Pancreas (tissue), 10 donors: ENCODE measurements at regions not wholly inside any gene's neighbourhood (a gene's known extent, or its start where the extent isn't known, plus 50 kb on each side); places are given as distances from the start of the nearest gene placed in this dataset.

Experiments
- ATAC-seq, 4 donors: fragments of 200-7000 bp; cut with Tn5 transposase; one replicate each; pipeline versions ENCODE4 v1.8.0 to v1.9.1; 2020; ENCODE audit warnings: mild to moderate bottlenecking in 4 of 4, moderate library complexity in 4 of 4
- DNase-seq, 6 donors: peaks; one replicate each; pipeline ENCODE4 v3.0.0-alpha.2; 2020
- FAIRE-seq: peaks from 2 replicates; lab custom pipeline; 2012; peaks lifted over from hg19 to GRCh38; lab: Jason Lieb, UNC
- H3K27ac ChIP-seq, 4 donors: fragments of 200-600 bp; sonication (generic); 1 replicate in 3 of 4; 2 replicates in 1 of 4; pipeline versions ENCODE4 v1.5.0 to v1.8.0; 2020
- H3K27me3 ChIP-seq, 4 donors: fragments of 200-600 bp; one replicate each; pipeline ENCODE4 v1.8.0; 2021
- H3K36me3 ChIP-seq, 3 donors: fragments of 200-600 bp; sonication (generic) in 1 of 3; one replicate each; pipeline versions ENCODE4 v1.5.0 to v1.8.0; 2020 to 2021
- H3K4me1 ChIP-seq, 3 donors: fragments of 200-600 bp; one replicate each; pipeline ENCODE4 v1.8.0; 2021
- H3K4me3 ChIP-seq, 4 donors: fragments of 200-600 bp; sonication (generic) in 2 of 4; one replicate each; pipeline versions ENCODE4 v1.5.0 to v1.8.0; 2020 to 2021
- H3K9me3 ChIP-seq, 4 donors: fragments of 200-600 bp; one replicate each; pipeline ENCODE4 v1.8.0; 2021
- CTCF ChIP-seq, 4 donors: fragments of 200-600 bp; sonication (generic) in 3 of 4; IDR thresholded peaks; one replicate each; pipeline versions ENCODE4 v1.5.0 to v1.8.0; 2021; ENCODE audit warnings: antibody characterized with exemption in 4 of 4
- WGBS, 2 donors: extraction: QIAGEN DNeasy Blood & Tissue Kit; methylation state at CpG; one replicate each; pipeline ENCODE4 v1.1.7; 2013; 5-methylcytosine and 5-hydroxymethylcytosine counted together
- intact Hi-C, 3 donors: fragments of 100-400 bp; cut with DNase I; formaldehyde crosslinking; loops; one replicate each; pipeline versions ENCODE4 v1.11.1 to v1.14.2; 2022
- donor health status: healthy with polysubstance abuse.
- donor health status: DM: no; HTN: no; CAD: no; lungs with moderate emphysema.
- donor health status: DM: no; HTN: no; CAD: no.
- donor health status: control.
- donor health status: control.
- donor health status: Bipolar disorder and iron deficiency.
- donor health status: DM: yes; HTN: yes; CAD: no.
- donor health status: DM: no; HTN: no; CAD: no.
- donor health status: DM: no; HTN: no; CAD: no.
- donor health status: DM: yes; HTN: yes; CAD: no.

DNA sequence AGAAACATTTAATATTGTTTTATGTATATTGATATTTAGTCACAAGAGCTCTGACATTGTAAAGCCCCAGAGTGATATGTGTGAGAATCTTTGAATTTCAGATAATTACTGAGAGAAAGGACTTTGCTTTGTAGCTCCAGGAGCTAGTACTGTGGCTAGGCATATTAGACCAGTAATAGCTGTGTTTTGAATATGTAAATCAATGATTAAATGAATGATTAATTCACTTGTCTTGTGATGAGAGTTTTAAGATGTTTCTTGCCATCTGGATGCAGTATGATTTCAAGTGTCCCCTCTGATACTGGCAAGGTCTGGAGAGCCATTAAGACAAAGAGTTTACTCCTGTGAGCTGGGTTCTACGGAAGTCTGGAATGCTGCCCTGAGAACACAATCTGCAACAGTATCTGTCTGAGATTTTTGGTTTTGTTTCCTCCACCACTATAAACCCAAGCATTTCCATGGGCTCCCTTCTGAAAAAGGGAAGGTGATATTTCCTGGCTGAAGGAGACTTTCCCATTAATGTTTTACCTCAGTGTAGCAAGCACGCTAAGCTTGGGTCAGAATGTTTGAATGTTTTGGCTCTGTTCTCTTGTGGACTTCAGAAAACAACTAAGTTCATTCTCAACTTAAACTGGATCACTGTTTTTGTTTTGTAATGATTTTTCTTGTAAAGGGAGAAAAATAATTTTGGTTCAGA, 61.3 kb upstream of the BICC1 start:
- no peaks in the 10 kb centered on the region for H3K27me3 ChIP-seq
- 31 to 39% methylated on average over 2 of the region's 2 CpGs for WGBS, 2 donors
- no peaks in the 10 kb centered on the region for H3K36me3 ChIP-seq
- DNase-seq (no peak), FAIRE-seq (no peak), ATAC-seq (peak; percentile 30 to 68 (median 49))
- no peak overlapping the region for H3K4me3 ChIP-seq
- H3K27ac ChIP-seq = peak overlapping the region in 3 of 4 donors; percentile 19 to 47 (median 45)
- peaks cover 5 to 12% (median 6%) of the 10 kb centered on the region in 3 donors for H3K4me1 ChIP-seq
- no peak for TF ChIP-seq CTCF (IDR thresholded peaks at IDR 0.05)
- intact Hi-C loops = no loop called here
- no peaks in the 10 kb centered on the region for H3K9me3 ChIP-seq

DNA sequence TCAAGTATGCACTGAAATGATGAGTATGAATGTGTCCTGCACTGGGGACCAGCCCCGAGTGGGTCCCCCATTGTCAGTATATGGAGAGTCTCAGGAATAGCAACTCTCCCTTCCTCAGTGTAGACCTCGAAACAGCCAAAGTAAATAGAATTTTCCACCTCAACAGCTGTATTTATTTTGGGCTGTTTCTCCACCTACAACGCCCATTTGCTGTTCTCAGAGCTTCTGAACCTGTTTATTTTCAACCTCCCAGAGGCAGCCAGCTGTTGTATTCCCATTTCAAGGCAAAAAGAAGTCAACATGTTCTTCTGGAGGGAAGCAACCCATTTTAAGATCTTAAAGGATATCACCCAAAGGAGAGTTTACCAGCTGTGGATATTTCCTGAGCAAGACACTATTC, 59.6 kb upstream of the BICC1 start:
- no peak for TF ChIP-seq CTCF (IDR thresholded peaks at IDR 0.05)
- Histone ChIP-seq H3K27ac (peak overlapping the region in 1 of 4 donors; percentile 45), H3K4me1 (peaks cover 5 to 12% (median 6%) of the 10 kb centered on the region in 3 donors), H3K27me3 (peaks cover 0 to 6% (median 0%) of the 10 kb centered on the region in 4 donors), H3K4me3 (no peak overlapping the region), H3K36me3 (no peaks in the 10 kb centered on the region), H3K9me3 (no peaks in the 10 kb centered on the region)
- DNase-seq = no peak
- ATAC-seq = peak; percentile 49 to 69 (median 62)
- 30 to 35% methylated on average over 3 of the region's 3 CpGs for WGBS, 2 donors
- intact Hi-C loops = no loop called here
- FAIRE-seq = no peak

DNA sequence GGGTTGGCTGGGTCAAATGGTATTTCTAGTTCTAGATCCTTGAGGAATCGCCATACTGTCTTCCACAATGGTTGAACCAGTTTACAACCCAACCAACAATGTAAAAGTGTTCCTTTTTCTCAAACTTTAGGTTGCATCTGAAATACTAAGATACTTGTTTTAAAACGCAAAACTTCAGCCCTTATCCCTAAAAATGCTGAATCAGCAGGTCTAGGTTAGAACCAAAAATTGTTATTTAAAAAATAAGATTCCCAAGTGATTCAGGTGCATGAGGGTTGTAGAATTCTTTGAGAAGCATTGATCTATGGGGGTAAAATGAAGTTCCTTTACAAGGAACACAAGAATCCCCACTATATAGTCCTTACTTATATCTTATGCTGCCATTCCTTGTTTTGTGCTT, 56.5 kb upstream of the BICC1 start:
- Histone ChIP-seq H3K27me3 (peaks cover 0 to 6% (median 0%) of the 10 kb centered on the region in 4 donors), H3K9me3 (no peaks in the 10 kb centered on the region), H3K27ac (no peak overlapping the region), H3K4me3 (no peak overlapping the region), H3K36me3 (no peaks in the 10 kb centered on the region), H3K4me1 (peaks cover 5 to 12% (median 6%) of the 10 kb centered on the region in 3 donors)
- intact Hi-C loops = no loop called here
- no peak for TF ChIP-seq CTCF (IDR thresholded peaks at IDR 0.05)
- DNase-seq = no peak
- ATAC-seq = no peak
- 90 to 92% methylated on average over 2 of the region's 2 CpGs for WGBS, 2 donors
- no peak for FAIRE-seq

- H3K27me3 ChIP-seq = peaks cover 0 to 6% (median 0%) of the 10 kb centered on the region in 4 donors
- no peak overlapping the region for H3K4me3 ChIP-seq
- peaks cover 0 to 4% (median 4%) of the 10 kb centered on the region in 3 donors for H3K4me1 ChIP-seq
- no peaks in the 10 kb centered on the region for H3K9me3 ChIP-seq
- FAIRE-seq = no peak
- 32 to 37% methylated on average over 3 of the region's 3 CpGs for WGBS, 2 donors
- DNase-seq = peak in 2 of 6 donors; percentile 30 to 32
- TF ChIP-seq CTCF (IDR thresholded peaks at IDR 0.05) = no peak
- intact Hi-C loops = no loop called here
- peak overlapping the region in 3 of 4 donors; percentile 4 to 44 (median 26) for H3K27ac ChIP-seq
- no peaks in the 10 kb centered on the region for H3K36me3 ChIP-seq
- peak; percentile 28 to 78 (median 72) for ATAC-seq
These were observed 54.7 kb upstream of the BICC1 start for GRCh38 chr10:58457761-58458616.
